HepG2 (cell line): ENCODE measurements at regions not wholly inside any gene's neighbourhood (a gene's known extent, or its start where the extent isn't known, plus 50 kb on each side); places are given as distances from the start of the nearest gene placed in this dataset.

Experiments used
- ATAC-seq: fragments of 200-7000 bp; cut with Tn5 transposase; 3 replicates; pipeline ENCODE4 v1.9.1; 2020; ENCODE audit warnings: mild to moderate bottlenecking, moderate library complexity
- BruUV-seq: library from RNA; stranded (reverse); fragments of 400-500 nt; replicated peaks from 2 replicates; lab custom pipeline; 2021; lab: Mats Ljungman, UMichigan
- CTCF ChIA-PET: fragments of 300-600 bp; formaldehyde crosslinking; extraction: SDS; loops from one replicate; lab custom pipeline; 2021; ENCODE audit warnings: low total read pairs, inconsistent platforms, low intra/inter-chr PET ratio; lab: Yijun Ruan, JAX
- POLR2A ChIA-PET: fragments of 350-600 bp; sonication (Branson Sonifier 250); formaldehyde crosslinking; loops from one replicate; lab custom pipeline; 2020; ENCODE audit warnings: antibody characterized with exemption, inconsistent platforms; lab: Yijun Ruan, JAX
- DNase-seq: peaks from one replicate; pipeline ENCODE4 v3.0.0-alpha.2; 2015; ENCODE audit warnings: low spot score
- FAIRE-seq: peaks from 3 replicates; lab custom pipeline; 2011; peaks lifted over from hg19 to GRCh38; lab: Jason Lieb, UNC
- H2AFZ ChIP-seq: one replicate; pipeline ENCODE4 v1.6.1; 2011; ENCODE audit warnings: low read length, inconsistent platforms
- H3K27ac ChIP-seq: fragments of 300-600 bp; 3 replicates; pipeline ENCODE4 v1.8.0; 2011; ENCODE audit warnings: mixed run types, mild to moderate bottlenecking, mixed read lengths, low read length, inconsistent platforms; ENCODE audit not compliant: insufficient read depth; ENCODE audit errors: extremely low read length
- H3K27me3 ChIP-seq, 2 experiments: fragments of 200-600 bp in 1 of 2; 2 replicates in 1 of 2; 3 replicates in 1 of 2; pipeline versions ENCODE4 v1.6.0 to v1.8.0; 2011; ENCODE audit warnings: low read length in 2 of 2, mild to moderate bottlenecking in 2 of 2, moderate library complexity in 2 of 2, inconsistent platforms in 1 of 2; ENCODE audit not compliant: insufficient read depth in 2 of 2, control insufficient read depth in 1 of 2
- H3K36me3 ChIP-seq, 2 experiments: fragments of 200-600 bp in 1 of 2; replicated peaks in 1 of 2; 2 replicates in 1 of 2; 3 replicates in 1 of 2; pipeline versions ENCODE4 v1.5.1 to v1.8.0; 2011; ENCODE audit warnings: low read length in 2 of 2, inconsistent platforms in 1 of 2; ENCODE audit not compliant: insufficient read depth in 2 of 2, control insufficient read depth in 1 of 2
- H3K4me1 ChIP-seq: 2 replicates; pipeline ENCODE4 v1.5.1; 2012; ENCODE audit warnings: low read length, inconsistent platforms; ENCODE audit not compliant: insufficient read depth
- H3K4me2 ChIP-seq: 2 replicates; pipeline ENCODE4 v1.6.0; 2011; ENCODE audit warnings: low read depth, low read length, inconsistent platforms
- H3K4me3 ChIP-seq, 3 experiments: fragments of 200-600 bp in 1 of 3; sonication (generic), shearing (Covaris generic) in 1 of 3; replicated peaks in 1 of 3; 2 replicates each; pipeline ENCODE4 v1.5.1; 2011 to 2016; ENCODE audit warnings: low read length in 3 of 3, inconsistent platforms in 2 of 3, low read depth in 2 of 3, mild to moderate bottlenecking in 2 of 3, control low read depth in 1 of 3, mixed read lengths in 1 of 3; ENCODE audit not compliant: insufficient read depth in 1 of 3
- H3K79me2 ChIP-seq: one replicate; pipeline ENCODE4 v1.6.1; 2011; ENCODE audit warnings: low read length, inconsistent platforms; ENCODE audit not compliant: insufficient read depth
- H3K9ac ChIP-seq: 2 replicates; pipeline ENCODE4 v1.6.0; 2011; ENCODE audit warnings: mild to moderate bottlenecking, low read depth, low read length, inconsistent platforms; ENCODE audit not compliant: insufficient read depth
- H3K9me3 ChIP-seq: 2 replicates; pipeline ENCODE4 v1.5.1; 2012; ENCODE audit warnings: mild to moderate bottlenecking, low read length
- H4K20me1 ChIP-seq: 2 replicates; pipeline ENCODE4 v1.6.0; 2011; ENCODE audit warnings: inconsistent platforms, mild to moderate bottlenecking, low read length, moderate library complexity; ENCODE audit not compliant: insufficient read depth
- ISX ChIP-seq: sonication (generic); formaldehyde crosslinking; conservative IDR thresholded peaks from 2 replicates; pipeline ENCODE4 v1.5.0; 2020; ENCODE audit warnings: missing genetic modification reagents
- XBP1 ChIP-seq: sonication (generic); formaldehyde crosslinking; IDR thresholded peaks from 2 replicates; pipeline ENCODE4 v1.5.0; 2020; ENCODE audit warnings: missing genetic modification reagents
- ZNF143 ChIP-seq: sonication (generic); formaldehyde crosslinking; IDR thresholded peaks from 2 replicates; pipeline ENCODE4 v1.4.0; 2020; ENCODE audit warnings: missing genetic modification reagents
- ZNF207 ChIP-seq: fragments of 450-650 bp; IDR thresholded peaks from 2 replicates; pipeline ENCODE4 v1.6.1; 2016; ENCODE audit warnings: antibody characterized with exemption, borderline replicate concordance
- ZNF713 ChIP-seq: sonication (generic); formaldehyde crosslinking; IDR thresholded peaks from 2 replicates; pipeline ENCODE4 v1.4.0; 2020; ENCODE audit warnings: mild to moderate bottlenecking, missing genetic modification reagents
- WGBS: methylation state at CpG from one replicate; pipeline ENCODE4 v1.1.6; 2017; ENCODE audit warnings: low lambda C conversion rate; 5-methylcytosine and 5-hydroxymethylcytosine counted together
- in situ Hi-C: cut with HindIII; loops from 2 replicates; pipeline ENCODE4 v1.10.0; 2017; ENCODE audit warnings: low pct_unique_long_range_greater_than_20kb; ENCODE audit not compliant: extremely low pct_ligation_motif_present
- intact Hi-C: fragments of 100-400 bp; cut with micrococcal nuclease; formaldehyde crosslinking; loops from one replicate; pipeline ENCODE4 v1.10.0; 2022; ENCODE audit not compliant: unreplicated experiment
- TF ChIP-seq, protein P1 (sequence below): sonication (generic); formaldehyde crosslinking; IDR thresholded peaks from 2 replicates; pipeline ENCODE4 v1.4.0; 2020; ENCODE audit warnings: missing genetic modification reagents, borderline replicate concordance

DNA sequence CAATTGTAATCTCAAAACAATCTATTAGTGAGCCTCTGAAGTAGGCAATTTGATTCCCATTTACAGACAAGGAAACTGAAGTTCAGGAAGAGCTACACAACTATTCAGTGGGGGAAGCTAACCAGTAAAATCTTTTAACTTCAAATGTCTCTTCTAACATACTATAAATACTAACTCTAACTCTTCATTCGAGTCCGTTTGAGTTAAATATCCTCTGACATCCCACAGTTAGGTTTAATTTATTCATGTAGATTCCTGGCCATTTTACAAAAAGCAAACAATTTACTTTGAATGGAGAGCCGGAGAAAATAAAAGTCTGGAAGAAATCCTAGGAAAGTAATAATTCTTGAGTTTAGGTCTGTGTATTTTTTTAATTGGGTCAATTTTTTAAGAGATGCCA, 64.7 kb downstream of the HYCC1 start (continued):
- TF ChIP-seq ZNF143 (CRISPR knock-in tag) (no peak), ZNF207 (no peak)
- TF ChIP-seq, protein P1, sequence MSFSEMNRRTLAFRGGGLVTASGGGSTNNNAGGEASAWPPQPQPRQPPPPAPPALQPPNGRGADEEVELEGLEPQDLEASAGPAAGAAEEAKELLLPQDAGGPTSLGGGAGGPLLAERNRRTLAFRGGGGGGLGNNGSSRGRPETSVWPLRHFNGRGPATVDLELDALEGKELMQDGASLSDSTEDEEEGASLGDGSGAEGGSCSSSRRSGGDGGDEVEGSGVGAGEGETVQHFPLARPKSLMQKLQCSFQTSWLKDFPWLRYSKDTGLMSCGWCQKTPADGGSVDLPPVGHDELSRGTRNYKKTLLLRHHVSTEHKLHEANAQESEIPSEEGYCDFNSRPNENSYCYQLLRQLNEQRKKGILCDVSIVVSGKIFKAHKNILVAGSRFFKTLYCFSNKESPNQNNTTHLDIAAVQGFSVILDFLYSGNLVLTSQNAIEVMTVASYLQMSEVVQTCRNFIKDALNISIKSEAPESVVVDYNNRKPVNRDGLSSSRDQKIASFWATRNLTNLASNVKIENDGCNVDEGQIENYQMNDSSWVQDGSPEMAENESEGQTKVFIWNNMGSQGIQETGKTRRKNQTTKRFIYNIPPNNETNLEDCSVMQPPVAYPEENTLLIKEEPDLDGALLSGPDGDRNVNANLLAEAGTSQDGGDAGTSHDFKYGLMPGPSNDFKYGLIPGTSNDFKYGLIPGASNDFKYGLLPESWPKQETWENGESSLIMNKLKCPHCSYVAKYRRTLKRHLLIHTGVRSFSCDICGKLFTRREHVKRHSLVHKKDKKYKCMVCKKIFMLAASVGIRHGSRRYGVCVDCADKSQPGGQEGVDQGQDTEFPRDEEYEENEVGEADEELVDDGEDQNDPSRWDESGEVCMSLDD, result no peak

DNA sequence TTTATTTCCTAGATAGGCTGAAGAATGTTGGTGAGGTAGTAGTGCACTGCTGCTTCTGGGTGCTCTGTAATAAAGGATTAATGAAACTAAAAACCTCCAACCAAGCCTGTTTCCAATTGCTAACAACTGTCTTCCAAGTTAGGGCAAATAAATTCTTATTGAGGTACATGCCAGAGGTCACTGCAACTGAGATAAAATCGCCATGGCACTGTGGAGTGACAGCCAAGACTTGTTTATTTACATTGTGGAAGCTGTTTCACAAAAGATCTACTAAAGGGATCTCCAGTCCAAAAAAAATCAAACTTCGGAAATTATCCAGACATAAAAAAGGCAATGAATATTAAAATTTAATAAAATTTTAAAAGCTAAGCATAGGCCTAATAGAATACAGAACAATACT, 65.2 kb downstream of the HYCC1 start:
- H3K27ac ChIP-seq, result no peak overlapping the region
- no peak overlapping the region for H3K4me3 ChIP-seq
- no peaks in the 10 kb centered on the region; a peak in 1 of 5 replicates for H3K36me3 ChIP-seq
- H3K4me1 ChIP-seq, result peaks cover 6% of the 10 kb centered on the region; the same call in 1 of the 2 replicates
- H3K9me3 ChIP-seq, result no peaks in the 10 kb centered on the region
- ATAC-seq (no peak), FAIRE-seq (no peak), DNase-seq (no peak)
- TF ChIP-seq XBP1, result no peak
- TF ChIP-seq ZNF713 (CRISPR knock-in tag), result no peak
- no peak for TF ChIP-seq ISX
- ChIA-PET POLR2A (no interaction called here), CTCF (no interaction called here)
- H4K20me1 ChIP-seq, result no peaks in the 10 kb centered on the region
- no peaks in the 10 kb centered on the region for H3K27me3 ChIP-seq
- in situ Hi-C loops, result no loop called here
- no TSS peak for BruUV-seq
- no peak overlapping the region for H3K9ac ChIP-seq
- no peaks in the 10 kb centered on the region for H3K79me2 ChIP-seq
- no peak overlapping the region for H2AFZ ChIP-seq
- WGBS, result 43% methylated on average over 2 of the region's 2 CpGs
- intact Hi-C loops, result no loop called here
- no peak overlapping the region for H3K4me2 ChIP-seq
